H1 (cell line): ENCODE measurements at regions not wholly inside any gene's neighbourhood (a gene's known extent, or its start where the extent isn't known, plus 50 kb on each side); places are given as distances from the start of the nearest gene placed in this dataset.
"Not testable (repeated sequence)": the region's sequence is repeated elsewhere in the genome, so short reads cannot be mapped to it uniquely, and the experiment has no call there.

ENCODE experiments used
- CTCF ChIA-PET: fragments of 300-600 bp; sonication (Branson Sonifier 250); formaldehyde crosslinking; loops from one replicate; lab custom pipeline; 2021; ENCODE audit not compliant: partially characterized antibody; lab: Charles Lee
- POLR2A ChIA-PET: fragments of 300-600 bp; sonication (Branson Sonifier 250); formaldehyde crosslinking; loops from one replicate; lab custom pipeline; 2021; ENCODE audit warnings: inconsistent platforms; ENCODE audit not compliant: partially characterized antibody; lab: Charles Lee
- DNase-seq, 2 experiments: peaks; one replicate each; pipeline versions ENCODE4 v3.0.0 to v3.0.0-alpha.2; 2010 to 2022; ENCODE audit warnings: low spot score in 2 of 2, low read depth in 1 of 2, mixed read lengths in 1 of 2
- FAIRE-seq: peaks from 2 replicates; lab custom pipeline; 2011; peaks lifted over from hg19 to GRCh38; lab: Jason Lieb, UNC
- H2AFZ ChIP-seq: 2 replicates; pipeline ENCODE4 v1.8.1; 2012; ENCODE audit warnings: low read length, inconsistent platforms
- H2AK5ac ChIP-seq: 2 replicates; pipeline ENCODE4 v1.6.1; 2013; ENCODE audit warnings: low read depth, low read length
- H2BK120ac ChIP-seq: replicated peaks from 2 replicates; pipeline ENCODE3; 2013; ENCODE audit warnings: low read depth, low read length, inconsistent platforms
- H2BK12ac ChIP-seq: 2 replicates; pipeline ENCODE4 v1.6.1; 2013; ENCODE audit warnings: low read depth, low read length
- H2BK15ac ChIP-seq: 2 replicates; pipeline ENCODE4 v1.6.1; 2013; ENCODE audit warnings: low read length
- H2BK20ac ChIP-seq: 2 replicates; pipeline ENCODE4 v1.6.1; 2013; ENCODE audit warnings: low read length
- H2BK5ac ChIP-seq: 2 replicates; pipeline ENCODE4 v1.6.1; 2013; ENCODE audit warnings: low read depth, low read length
- H3K14ac ChIP-seq: 2 replicates; pipeline ENCODE4 v1.6.1; 2013; ENCODE audit warnings: inconsistent platforms; ENCODE audit not compliant: insufficient read length
- H3K18ac ChIP-seq: 2 replicates; pipeline ENCODE4 v1.6.1; 2013; ENCODE audit warnings: low read length; ENCODE audit errors: extremely low read depth
- H3K23ac ChIP-seq: 2 replicates; pipeline ENCODE4 v1.6.1; 2013; ENCODE audit warnings: inconsistent platforms; ENCODE audit not compliant: insufficient read length
- H3K23me2 ChIP-seq: 2 replicates; pipeline ENCODE4 v1.6.1; 2013; ENCODE audit warnings: low read depth, low read length
- H3K27ac ChIP-seq: 2 replicates; pipeline ENCODE4 v1.6.1; 2011; ENCODE audit warnings: low read depth, low read length, inconsistent platforms
- H3K27me3 ChIP-seq, 4 experiments: replicated peaks in 1 of 4; 1 replicate in 1 of 4; 2 replicates in 3 of 4; pipeline versions ENCODE4 v1.6.1 to v1.8.1; 2011 to 2013; ENCODE audit warnings: low read length in 3 of 4, mild to moderate bottlenecking in 3 of 4, inconsistent platforms in 2 of 4, mixed read lengths in 2 of 4, moderate library complexity in 1 of 4; ENCODE audit not compliant: control insufficient read depth in 3 of 4, insufficient read depth in 3 of 4; ENCODE audit errors: extremely low read depth in 1 of 4
- H3K36me3 ChIP-seq, 4 experiments: 2 replicates each; pipeline versions ENCODE4 v1.6.1 to v1.8.1; 2011 to 2013; ENCODE audit warnings: mild to moderate bottlenecking in 4 of 4, low read length in 3 of 4, moderate library complexity in 2 of 4, control low read depth in 1 of 4, inconsistent platforms in 1 of 4; ENCODE audit not compliant: insufficient read depth in 4 of 4, control insufficient read depth in 2 of 4
- H3K4ac ChIP-seq: replicated peaks from 2 replicates; pipeline ENCODE3; 2013; ENCODE audit warnings: low read length, low read depth, mixed read lengths, inconsistent platforms; ENCODE audit not compliant: insufficient read length
- H3K4me1 ChIP-seq, 4 experiments: replicated peaks in 1 of 4; 1 replicate in 1 of 4; 2 replicates in 3 of 4; pipeline versions ENCODE4 v1.6.1 to v1.8.1; 2011 to 2013; ENCODE audit warnings: low read length in 3 of 4, inconsistent platforms in 2 of 4, mixed read lengths in 1 of 4; ENCODE audit not compliant: insufficient read depth in 4 of 4, control insufficient read depth in 3 of 4
- H3K4me2 ChIP-seq, 2 experiments: 2 replicates each; pipeline versions ENCODE4 v1.6.1 to v1.8.1; 2011 to 2013; ENCODE audit warnings: low read depth in 2 of 2, low read length in 2 of 2, control low read depth in 1 of 2, inconsistent platforms in 1 of 2, mild to moderate bottlenecking in 1 of 2; ENCODE audit not compliant: insufficient read depth in 1 of 2
- H3K4me3 ChIP-seq, 4 experiments: fragments of 200-600, 300-600 bp in 1 of 4; sonication (generic), shearing (Covaris generic), sonication (Bioruptor Twin) in 1 of 4; 2 replicates each; pipeline versions ENCODE4 v1.5.1 to v1.8.1; 2011 to 2016; ENCODE audit warnings: low read length in 4 of 4, low read depth in 3 of 4, control low read depth in 2 of 4, inconsistent platforms in 2 of 4, mild to moderate bottlenecking in 2 of 4, mixed read lengths in 1 of 4, moderate library complexity in 1 of 4; ENCODE audit not compliant: insufficient read depth in 2 of 4; ENCODE audit errors: extremely low read depth in 1 of 4
- H3K56ac ChIP-seq: replicated peaks from 2 replicates; pipeline ENCODE3; 2013; ENCODE audit warnings: low read depth, mild to moderate bottlenecking, mixed read lengths, low read length, inconsistent platforms; ENCODE audit not compliant: insufficient read length
- H3K79me1 ChIP-seq: 2 replicates; pipeline ENCODE4 v1.6.1; 2013; ENCODE audit warnings: low read depth, low read length, control low read depth
- H3K79me2 ChIP-seq, 2 experiments: 2 replicates each; pipeline versions ENCODE4 v1.6.1 to v1.8.1; 2012 to 2013; ENCODE audit warnings: low read length in 2 of 2, mild to moderate bottlenecking in 2 of 2, inconsistent platforms in 1 of 2; ENCODE audit not compliant: insufficient read depth in 2 of 2, control insufficient read depth in 1 of 2
- H3K9ac ChIP-seq, 4 experiments: replicated peaks in 1 of 4; 1 replicate in 1 of 4; 2 replicates in 3 of 4; pipeline versions ENCODE4 v1.6.1 to v1.8.1; 2011 to 2013; ENCODE audit warnings: low read depth in 3 of 4, low read length in 3 of 4, control low read depth in 2 of 4, mild to moderate bottlenecking in 2 of 4, moderate library complexity in 2 of 4, inconsistent platforms in 1 of 4; ENCODE audit errors: extremely low read depth in 1 of 4
- H3K9me3 ChIP-seq, 2 experiments: 2 replicates each; pipeline versions ENCODE4 v1.6.1 to v1.8.1; 2012 to 2013; ENCODE audit warnings: mild to moderate bottlenecking in 2 of 2, moderate library complexity in 2 of 2, control low read depth in 1 of 2, inconsistent platforms in 1 of 2, low read depth in 1 of 2, low read length in 1 of 2, mixed read lengths in 1 of 2; ENCODE audit not compliant: insufficient read depth in 2 of 2
- H4K20me1 ChIP-seq, 2 experiments: replicated peaks in 1 of 2; 2 replicates each; pipeline versions ENCODE3 to v1.8.1; 2011 to 2013; ENCODE audit warnings: inconsistent platforms in 2 of 2, low read length in 2 of 2, mild to moderate bottlenecking in 1 of 2; ENCODE audit not compliant: insufficient read depth in 2 of 2, control insufficient read depth in 1 of 2
- H4K5ac ChIP-seq: 2 replicates; pipeline ENCODE4 v1.6.1; 2013; ENCODE audit warnings: low read length, low read depth, mixed read lengths, inconsistent platforms; ENCODE audit not compliant: insufficient read length
- H4K8ac ChIP-seq: 2 replicates; pipeline ENCODE4 v1.8.0; 2013; ENCODE audit warnings: mild to moderate bottlenecking, moderate library complexity, low read length, inconsistent platforms; ENCODE audit not compliant: insufficient read depth; ENCODE audit errors: extremely low read depth
- H4K91ac ChIP-seq: replicated peaks from 2 replicates; pipeline ENCODE3; 2013; ENCODE audit warnings: low read length, mixed read lengths, inconsistent platforms; ENCODE audit not compliant: insufficient read length
- MAFK ChIP-seq: IDR thresholded peaks from 2 replicates; pipeline ENCODE4 v1.6.1; 2012; ENCODE audit warnings: low read depth, mild to moderate bottlenecking, improper control_type of control experiment, low read length
- TBP ChIP-seq: IDR thresholded peaks from 2 replicates; pipeline ENCODE4 v1.6.1; 2011; ENCODE audit warnings: low read depth, low read length, improper control_type of control experiment
- WGBS, 2 experiments: shearing (Covaris generic) in 1 of 2; methylation state at CpG; one replicate each; pipeline versions ENCODE4 v1.1.6 to v1.1.7; 2013 to 2015; ENCODE audit warnings: low lambda C conversion rate in 2 of 2, mixed read lengths in 2 of 2, inconsistent platforms in 1 of 2, low coverage in 1 of 2, missing lambda C conversion rate in 1 of 2; ENCODE audit not compliant: insufficient replicate concordance in 2 of 2, insufficient coverage in 1 of 2, insufficient read length in 1 of 2; ENCODE audit errors: extremely low coverage in 1 of 2, missing lambda C conversion rate in 1 of 2; 5-methylcytosine and 5-hydroxymethylcytosine counted together

DNA sequence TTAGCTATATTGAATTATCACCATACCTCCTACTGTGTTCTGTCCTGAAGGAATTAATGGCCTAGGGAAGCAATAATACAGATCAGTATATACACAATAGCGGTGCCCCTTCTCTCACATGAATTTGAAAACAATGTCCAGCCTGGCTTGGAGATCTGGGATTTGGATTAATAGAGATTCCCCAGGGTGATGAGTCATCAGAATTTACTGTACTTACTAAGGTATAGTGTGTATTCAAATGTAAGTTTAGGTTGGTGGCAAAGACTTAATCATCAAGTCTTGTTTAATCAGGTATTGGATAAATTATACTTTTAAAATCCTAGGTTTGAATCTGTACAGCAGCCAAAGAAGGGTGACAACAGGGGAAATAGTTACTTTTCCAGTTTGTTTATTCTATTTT, 121.5 kb downstream of the FEM1C start:
- H4K5ac ChIP-seq, result no peak overlapping the region
- H3K27ac ChIP-seq, result no peak overlapping the region
- H3K36me3 ChIP-seq, result no peaks in the 10 kb centered on the region
- no peak overlapping the region for H2AFZ ChIP-seq
- no peak overlapping the region for H2BK12ac ChIP-seq
- WGBS, 2 experiments, result 88% methylated on average over 1 of the region's 1 CpG; no CpG with 5 or more reads in 1 of the 2 experiments
- H4K91ac ChIP-seq, result no peak overlapping the region
- ChIA-PET CTCF (interaction anchor here (0.6 to 1.2 kb wide), 3 partner anchors 12 to 295 kb away, joined by 3 to 4 read pairs (median 4); no protein-coding TSS in a partner anchor), POLR2A (no interaction called here)
- no peak overlapping the region for H2BK5ac ChIP-seq
- H4K8ac ChIP-seq, result no peak overlapping the region
- H3K79me1 ChIP-seq, result no peaks in the 10 kb centered on the region
- H3K18ac ChIP-seq, result no peak overlapping the region
- no peak overlapping the region for H3K4me3 ChIP-seq
- no peak overlapping the region for H2AK5ac ChIP-seq
- DNase-seq, result no peak
- no peak overlapping the region for H3K9ac ChIP-seq
- H3K23me2 ChIP-seq, result no peaks in the 10 kb centered on the region
- H4K20me1 ChIP-seq, result no peaks in the 10 kb centered on the region
- no peak overlapping the region for H2BK20ac ChIP-seq
- no peak overlapping the region for H3K14ac ChIP-seq
- no peak overlapping the region for H3K23ac ChIP-seq
- no peaks in the 10 kb centered on the region for H3K27me3 ChIP-seq
- no peak overlapping the region for H3K4me2 ChIP-seq
- no peaks in the 10 kb centered on the region for H3K9me3 ChIP-seq
- H3K4me1 ChIP-seq, result peaks cover 0 to 6% (median 2%) of the 10 kb centered on the region in 4 experiments; a peak in 1 of 7 replicates
- 0 out of 2 replicates have a peak, but pooled peaks have one; percentile 3 for TF ChIP-seq MAFK
- TF ChIP-seq TBP, result no peak
- TF ChIP-seq, all 59 proteins: peak for 1
- no peak overlapping the region for H3K56ac ChIP-seq
- H2BK120ac ChIP-seq, result no peak overlapping the region
- no peaks in the 10 kb centered on the region for H3K79me2 ChIP-seq
- no peak overlapping the region for H2BK15ac ChIP-seq
- no peak for FAIRE-seq
- H3K4ac ChIP-seq, result no peak overlapping the region

GRCh38 chr5:115420812-115421211, 123.8 kb downstream of the FEM1C start:
- H3K9me3 ChIP-seq, POLR2A ChIA-PET, H3K23me2 ChIP-seq, H4K8ac ChIP-seq, H3K79me2 ChIP-seq, CTCF ChIA-PET, H2AFZ ChIP-seq, H3K56ac ChIP-seq, H3K4me1 ChIP-seq, H2BK12ac ChIP-seq, H4K20me1 ChIP-seq, H3K4me2 ChIP-seq, DNase-seq, H2AK5ac ChIP-seq, H2BK20ac ChIP-seq, H3K79me1 ChIP-seq, H3K14ac ChIP-seq, H3K4ac ChIP-seq, H2BK120ac ChIP-seq, H2BK5ac ChIP-seq, H3K18ac ChIP-seq, H4K5ac ChIP-seq, H3K27ac ChIP-seq, H4K91ac ChIP-seq, H2BK15ac ChIP-seq, H3K27me3 ChIP-seq, H3K4me3 ChIP-seq, H3K23ac ChIP-seq, H3K9ac ChIP-seq, H3K36me3 ChIP-seq: not testable (repeated sequence)
- no CpG with 5 or more reads among the region's 3 CpGs for WGBS, 2 experiments
- peak; percentile 39 for FAIRE-seq
